ENCODE measurements at regions not wholly inside any gene's neighbourhood (a gene's known extent, or its start where the extent isn't known, plus 50 kb on each side); places are given as distances from the start of the nearest gene placed in this dataset.

- no peak for DNase-seq
Observed at GRCh38 chr13:73607489-73608156, 526.6 kb downstream of the KLF12 start.

GRCh38 chr13:73603646-73604045 lies 530.6 kb downstream of the KLF12 start:
- no peak for DNase-seq

DNA sequence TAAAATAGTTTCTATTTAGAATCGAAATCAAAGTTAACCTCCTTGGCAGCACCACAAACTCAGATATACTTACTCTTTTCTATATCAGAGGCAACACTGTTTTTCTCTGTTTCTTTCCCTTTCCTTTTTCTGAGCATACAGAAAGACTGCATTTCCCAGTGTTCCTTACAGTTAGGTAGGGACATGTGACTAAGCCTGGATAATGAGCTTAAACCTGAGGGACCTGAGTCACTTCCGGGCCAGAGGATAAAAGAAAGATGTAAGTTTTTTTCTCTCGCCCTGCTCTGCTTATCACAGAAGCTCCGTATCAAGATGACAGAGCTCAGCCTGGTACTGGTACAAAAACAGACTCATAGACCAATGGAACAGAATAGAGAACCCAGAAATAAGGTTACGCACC lies 531.9 kb downstream of the KLF12 start:
- no peak for DNase-seq

- no peak for DNase-seq
Observed at GRCh38 chr13:73601708-73602107, 532.5 kb downstream of the KLF12 start.

- no peak for DNase-seq
Observed at GRCh38 chr13:73599232-73600128, 534.7 kb downstream of the KLF12 start.

GRCh38 chr13:73598020-73598712 lies 536.0 kb downstream of the KLF12 start:
- no peak for DNase-seq

DNA sequence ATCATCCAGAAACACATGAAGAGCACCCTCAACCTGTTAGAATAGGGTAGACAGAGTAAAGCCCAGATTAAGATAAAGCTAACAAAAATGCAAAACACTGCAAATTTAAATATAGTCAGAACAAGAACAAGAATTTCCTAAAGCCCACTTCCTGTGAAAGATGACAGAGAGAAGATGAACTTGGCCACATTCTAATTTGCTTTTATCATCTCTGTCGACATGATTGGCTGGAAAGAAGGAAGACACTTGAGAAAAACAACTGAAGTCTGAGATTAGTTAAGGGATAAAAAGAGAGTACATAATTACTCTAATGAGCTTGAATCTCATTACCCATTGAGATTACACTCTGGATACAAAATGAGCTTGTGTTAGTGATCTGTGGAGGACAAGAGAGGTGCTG lies 537.6 kb downstream of the KLF5 start:
- DNase-seq: no peak

DNA sequence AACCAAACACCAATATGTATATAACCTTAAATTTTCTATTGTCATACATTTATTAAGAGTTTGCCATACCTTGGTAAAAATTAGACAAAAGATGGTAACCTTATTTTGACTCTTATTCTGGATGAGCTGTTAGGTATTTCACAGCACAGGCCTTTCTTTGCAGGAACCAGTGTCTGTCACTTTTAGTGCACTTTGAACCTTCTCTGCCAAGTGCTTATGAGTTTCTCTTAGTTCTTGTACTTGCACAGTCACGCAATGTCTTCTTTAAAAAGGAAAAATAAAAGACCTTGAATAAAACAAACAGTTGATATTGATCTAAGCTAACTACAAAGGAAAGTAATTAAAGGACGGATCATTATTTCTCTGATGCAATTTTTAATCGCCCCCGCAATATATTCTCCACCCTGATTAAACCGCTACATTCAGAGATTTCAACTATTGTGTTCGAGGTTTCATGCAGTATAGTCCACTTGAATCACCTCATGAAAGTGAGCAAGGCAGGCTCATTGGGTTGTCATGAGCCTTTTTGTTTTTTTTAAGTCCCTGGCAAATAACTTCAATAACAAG lies 534.5 kb downstream of the KLF5 start:
- DNase-seq: no peak

GRCh38 chr13:73591861-73592260 lies 533.1 kb downstream of the KLF5 start:
- DNase-seq: no peak

DNA sequence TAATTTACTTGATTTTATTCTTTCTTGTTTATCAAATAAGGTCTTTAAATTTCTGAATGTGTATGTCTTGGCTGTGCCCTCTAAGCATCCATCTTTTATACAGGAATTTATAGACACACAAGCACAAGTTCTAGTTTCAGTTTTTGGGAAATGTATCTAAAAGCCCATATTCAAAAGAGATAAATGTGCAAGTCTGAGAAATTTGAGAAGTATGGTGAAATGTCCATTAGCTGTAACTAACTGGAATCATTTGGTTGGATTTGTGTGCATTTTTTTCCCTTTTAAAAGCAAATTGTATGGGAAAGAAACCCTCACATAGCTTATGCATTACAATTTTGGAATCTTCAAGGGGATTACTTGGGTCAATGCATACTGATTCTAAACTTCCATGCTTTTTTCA lies 532.0 kb downstream of the KLF5 start:
- no peak for DNase-seq

- no peak for DNase-seq
Observed at GRCh38 chr13:73585236-73585635, 526.4 kb downstream of the KLF5 start.

- DNase-seq: no peak
Observed at GRCh38 chr13:73583331-73583730, 524.5 kb downstream of the KLF5 start.

- DNase-seq: no peak
Observed at GRCh38 chr13:73580513-73581267, 521.9 kb downstream of the KLF5 start.

DNA sequence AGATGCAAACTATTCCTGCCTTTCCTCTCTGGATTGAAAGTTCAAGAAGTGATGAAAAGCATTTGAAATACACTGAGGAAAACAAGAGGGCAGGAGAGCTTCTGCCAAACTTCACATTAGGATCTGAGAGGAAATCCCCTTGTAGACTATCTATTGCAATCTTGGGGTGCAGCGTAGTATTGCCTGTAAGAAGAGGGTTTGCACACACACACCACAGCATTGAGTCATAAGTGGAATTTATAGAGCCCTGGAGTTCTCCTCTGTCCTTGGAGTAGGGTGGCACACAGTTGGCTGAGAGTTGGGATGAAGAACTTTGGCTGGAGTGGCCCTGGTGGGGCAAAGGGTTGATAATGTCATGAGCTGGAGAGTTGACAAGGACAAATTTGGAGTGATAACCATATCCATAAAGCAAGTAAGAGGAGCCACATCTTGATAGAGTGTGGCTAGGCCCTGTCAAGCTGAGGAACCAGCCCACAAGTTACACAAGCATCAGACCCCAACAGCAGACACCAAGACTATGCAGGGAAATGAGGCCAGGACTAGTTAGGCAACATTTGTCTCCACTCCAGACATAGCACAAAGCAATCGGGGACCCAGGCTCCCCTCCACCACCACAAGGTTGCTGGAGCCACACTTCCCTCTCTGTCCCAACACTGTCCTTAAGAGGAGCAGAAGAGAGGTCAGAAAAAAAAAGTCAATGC lies 520.9 kb downstream of the KLF5 start:
- DNase-seq: no peak

DNA sequence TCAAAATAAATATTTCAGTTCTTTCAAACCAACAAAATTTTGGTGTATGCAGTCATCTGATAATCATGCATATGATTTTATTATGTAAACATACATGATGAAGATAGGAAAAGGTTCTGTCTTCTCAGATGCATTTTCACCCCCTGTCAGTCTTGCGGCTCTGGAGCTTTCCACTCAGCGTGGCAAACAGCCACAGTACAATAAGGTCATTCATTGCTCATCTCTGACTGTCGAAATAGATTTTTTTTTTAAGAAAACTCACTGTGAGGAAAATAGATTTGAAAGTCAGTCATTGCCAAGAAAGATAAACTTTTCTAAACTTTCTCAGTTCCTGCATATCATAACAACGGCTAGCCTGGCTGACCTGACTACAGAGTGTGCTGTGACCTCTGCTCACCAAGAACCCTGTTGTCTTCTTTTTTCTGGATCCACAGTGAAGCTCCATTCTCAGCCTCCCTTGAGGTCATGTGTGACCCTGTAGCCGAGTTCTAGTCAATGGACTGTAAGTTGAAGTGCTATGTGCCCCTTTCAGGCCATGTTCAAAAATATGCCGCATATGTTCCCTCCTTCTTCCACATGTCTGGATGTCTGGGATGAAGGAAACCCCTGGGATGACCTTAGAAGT lies 519.6 kb downstream of the KLF5 start:
- no peak for DNase-seq

DNA sequence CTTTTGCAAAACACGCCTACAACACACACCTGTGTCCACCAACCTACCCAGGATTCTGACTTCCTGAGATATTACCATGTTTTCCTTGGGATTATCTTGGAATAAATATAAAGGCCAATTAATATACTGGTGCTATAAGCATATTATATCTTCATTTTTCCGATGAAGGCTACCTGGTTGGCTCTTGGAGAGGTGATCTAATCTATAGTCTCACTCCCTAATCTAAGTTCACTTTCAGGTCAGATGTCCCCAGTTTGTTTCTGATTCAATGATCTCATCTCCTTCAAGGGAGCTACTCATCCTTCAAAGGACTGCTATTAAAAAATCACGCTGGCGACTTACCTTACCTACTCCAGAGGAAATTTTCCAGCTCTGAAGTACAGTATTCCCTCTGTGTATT lies 517.5 kb downstream of the KLF5 start:
- DNase-seq: no peak

DNA sequence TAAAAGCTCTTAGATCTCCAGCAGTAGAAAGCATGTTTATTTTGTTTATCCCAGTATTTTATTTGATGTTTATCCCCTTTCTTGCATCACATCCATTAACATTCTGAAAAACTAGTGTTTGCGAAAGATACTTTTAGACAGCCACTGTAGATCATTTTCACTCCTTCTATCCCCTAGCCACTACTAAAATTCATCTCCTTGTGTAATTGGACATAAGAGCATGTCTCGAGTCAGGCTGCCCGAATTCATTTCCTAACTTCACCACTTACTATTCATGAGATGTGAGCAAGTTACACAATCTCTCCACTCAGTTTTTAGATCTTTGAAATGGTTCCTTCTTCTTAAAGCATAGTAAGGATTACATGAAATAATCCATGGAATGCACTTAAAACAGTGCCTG lies 514.0 kb downstream of the KLF5 start:
- DNase-seq: no peak

DNA sequence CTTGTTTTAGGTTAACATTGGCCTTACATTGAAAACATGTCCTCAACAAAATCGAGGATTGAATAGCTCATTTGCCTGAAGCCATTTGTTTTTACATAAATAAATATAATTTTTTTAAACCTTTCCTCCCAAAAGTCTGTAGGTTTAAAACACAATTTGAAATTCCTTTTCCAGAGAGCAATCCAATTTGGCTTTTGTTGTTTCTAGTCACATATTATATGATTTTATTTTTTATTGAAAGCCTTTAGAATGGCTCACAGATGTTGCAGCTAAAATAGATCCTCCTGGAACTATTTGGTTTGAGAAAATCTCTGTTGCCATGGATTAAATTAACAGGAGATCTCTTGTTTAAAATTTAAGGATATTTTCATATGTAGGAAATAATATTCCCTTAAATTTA lies 512.6 kb downstream of the KLF5 start:
- no peak for DNase-seq

- DNase-seq: no peak
Observed at GRCh38 chr13:73556902-73557301, 498.1 kb downstream of the KLF5 start.

GRCh38 chr13:73556128-73556527 lies 497.3 kb downstream of the KLF5 start:
- no peak for DNase-seq

GRCh38 chr13:73551736-73552135 lies 492.9 kb downstream of the KLF5 start:
- DNase-seq: no peak

DNA sequence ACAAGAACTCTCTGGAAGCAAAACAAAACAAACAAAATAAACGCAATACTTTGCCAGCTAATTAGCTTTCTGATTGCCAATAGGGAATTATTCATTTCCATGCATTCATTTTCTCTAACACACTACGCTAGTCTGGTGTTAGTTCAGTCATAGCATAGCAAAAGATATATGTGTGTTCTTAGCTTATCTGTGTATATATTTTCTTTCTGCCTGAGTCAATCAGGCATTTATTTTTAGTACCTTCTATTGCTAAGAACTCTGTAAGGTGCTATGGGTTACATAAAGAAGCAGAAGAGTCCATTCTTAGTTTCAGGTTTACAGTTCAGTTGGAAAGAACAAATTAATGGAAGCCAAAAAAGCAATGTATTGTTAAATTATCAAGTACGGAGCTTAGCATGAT lies 490.9 kb downstream of the KLF5 start:
- DNase-seq: no peak
